ENCODE measurements at regions not wholly inside any gene's neighbourhood (a gene's known extent, or its start where the extent isn't known, plus 50 kb on each side); places are given as distances from the start of the nearest gene placed in this dataset.

DNA sequence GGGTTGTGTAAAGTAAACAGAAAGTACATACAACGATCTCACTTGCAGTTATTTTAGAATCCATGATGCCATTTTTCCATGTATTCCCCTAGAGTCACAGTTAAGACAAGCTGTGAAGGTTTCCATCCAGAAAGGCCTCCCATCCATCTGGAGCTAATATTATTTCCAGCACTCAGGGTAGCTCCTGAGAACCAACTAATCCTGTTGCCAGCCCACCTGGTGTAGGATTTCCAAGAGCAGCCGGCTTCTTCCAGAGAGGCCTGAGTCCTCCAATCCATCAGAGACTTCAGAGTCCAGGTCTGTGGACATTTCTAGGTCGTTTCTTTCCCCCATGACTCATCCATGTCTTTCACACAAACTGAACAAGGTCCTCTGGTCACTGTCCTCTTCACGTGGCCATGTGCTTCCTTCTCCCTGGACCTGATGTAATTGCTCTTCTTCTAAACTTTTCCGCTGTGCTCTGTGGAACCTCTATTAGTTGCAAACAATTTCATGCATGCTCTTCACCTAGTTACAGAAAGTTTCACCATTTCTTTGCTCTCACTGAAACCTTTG is 270.3 kb upstream of the TMTC4 start:
- Histone ChIP-seq H3K36me3 (ENCODE audit: control insufficient read depth in 2 of 2, insufficient read depth in 1 of 2, low read length in 2 of 2) (no peaks in the 10 kb centered on the region), H3K4me1 (ENCODE audit: control insufficient read depth, insufficient read depth, low read length) (no peaks in the 10 kb centered on the region), H3K9me3 (ENCODE audit: control insufficient read depth, insufficient read depth, low read depth, low read length) (no peaks in the 10 kb centered on the region), H3K4me3 (ENCODE audit: low read depth, low read length) (no peak overlapping the region), H3K27ac (ENCODE audit: extremely low read depth, low read depth, low read length) (no peak overlapping the region)
- ChIA-PET CTCF (no interaction called here), POLR2A (no interaction called here)
- TF ChIP-seq ZFHX2 (tag by site-specific recombination; conservative IDR thresholded peaks at IDR 0.05) (no peak), ZNF501 (tag by site-specific recombination; IDR thresholded peaks at IDR 0.05) (no peak), SCRT1 (tag by site-specific recombination; IDR thresholded peaks at IDR 0.05; ENCODE audit: borderline replicate concordance) (no peak), KLF16 (tag by site-specific recombination; IDR thresholded peaks at IDR 0.05) (no peak)
- TF ChIP-seq, protein P1, sequence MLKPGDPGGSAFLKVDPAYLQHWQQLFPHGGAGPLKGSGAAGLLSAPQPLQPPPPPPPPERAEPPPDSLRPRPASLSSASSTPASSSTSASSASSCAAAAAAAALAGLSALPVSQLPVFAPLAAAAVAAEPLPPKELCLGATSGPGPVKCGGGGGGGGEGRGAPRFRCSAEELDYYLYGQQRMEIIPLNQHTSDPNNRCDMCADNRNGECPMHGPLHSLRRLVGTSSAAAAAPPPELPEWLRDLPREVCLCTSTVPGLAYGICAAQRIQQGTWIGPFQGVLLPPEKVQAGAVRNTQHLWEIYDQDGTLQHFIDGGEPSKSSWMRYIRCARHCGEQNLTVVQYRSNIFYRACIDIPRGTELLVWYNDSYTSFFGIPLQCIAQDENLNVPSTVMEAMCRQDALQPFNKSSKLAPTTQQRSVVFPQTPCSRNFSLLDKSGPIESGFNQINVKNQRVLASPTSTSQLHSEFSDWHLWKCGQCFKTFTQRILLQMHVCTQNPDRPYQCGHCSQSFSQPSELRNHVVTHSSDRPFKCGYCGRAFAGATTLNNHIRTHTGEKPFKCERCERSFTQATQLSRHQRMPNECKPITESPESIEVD (tag by site-specific recombination; IDR thresholded peaks at IDR 0.05), result no peak

DNA sequence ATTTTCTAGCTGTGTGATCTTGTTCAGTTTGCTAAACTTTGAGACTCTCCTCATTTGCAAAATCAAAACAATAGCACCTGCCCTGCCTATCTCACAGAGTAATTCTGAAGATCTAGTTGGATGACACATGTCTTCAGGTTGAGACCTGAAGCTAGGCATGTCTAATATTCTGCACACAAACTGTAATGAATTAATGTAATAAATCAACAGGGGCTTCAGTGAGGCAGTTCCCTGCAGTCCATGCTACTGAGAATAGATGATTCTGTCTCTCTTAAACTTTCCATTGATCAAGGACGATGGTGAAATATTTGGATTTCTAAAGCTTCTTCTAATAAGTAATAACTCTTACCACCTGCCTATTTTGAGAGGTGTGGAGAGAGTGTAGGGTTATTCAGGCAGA is 268.1 kb upstream of the TMTC4 start:
- no peak for TF ChIP-seq ZNF558 (tag by site-specific recombination; IDR thresholded peaks at IDR 0.05)
- TF ChIP-seq ZEB2 (tag by site-specific recombination; IDR thresholded peaks at IDR 0.05), result no peak
- TF ChIP-seq, protein P2, sequence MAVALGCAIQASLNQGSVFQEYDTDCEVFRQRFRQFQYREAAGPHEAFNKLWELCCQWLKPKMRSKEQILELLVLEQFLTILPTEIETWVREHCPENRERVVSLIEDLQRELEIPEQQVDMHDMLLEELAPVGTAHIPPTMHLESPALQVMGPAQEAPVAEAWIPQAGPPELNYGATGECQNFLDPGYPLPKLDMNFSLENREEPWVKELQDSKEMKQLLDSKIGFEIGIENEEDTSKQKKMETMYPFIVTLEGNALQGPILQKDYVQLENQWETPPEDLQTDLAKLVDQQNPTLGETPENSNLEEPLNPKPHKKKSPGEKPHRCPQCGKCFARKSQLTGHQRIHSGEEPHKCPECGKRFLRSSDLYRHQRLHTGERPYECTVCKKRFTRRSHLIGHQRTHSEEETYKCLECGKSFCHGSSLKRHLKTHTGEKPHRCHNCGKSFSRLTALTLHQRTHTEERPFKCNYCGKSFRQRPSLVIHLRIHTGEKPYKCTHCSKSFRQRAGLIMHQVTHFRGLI (tag by site-specific recombination; IDR thresholded peaks at IDR 0.05), result no peak
- TF ChIP-seq ZFHX2 (tag by site-specific recombination; conservative IDR thresholded peaks at IDR 0.05), result no peak
- TF ChIP-seq ZNF610 (tag by site-specific recombination; IDR thresholded peaks at IDR 0.05; ENCODE audit: borderline replicate concordance), result no peak
- TF ChIP-seq SP7 (tag by site-specific recombination; IDR thresholded peaks at IDR 0.05), result no peak
- TF ChIP-seq EGR2 (tag by site-specific recombination; IDR thresholded peaks at IDR 0.05; ENCODE audit: low read depth), result no peak
- TF ChIP-seq ZBTB17 (tag by site-specific recombination; IDR thresholded peaks at IDR 0.05), result no peak
- no peak for TF ChIP-seq ZNF624 (tag by site-specific recombination; IDR thresholded peaks at IDR 0.05)
- TF ChIP-seq ZNF121 (tag by site-specific recombination; IDR thresholded peaks at IDR 0.05), result no peak
- no peak for TF ChIP-seq ZNF274 (IDR thresholded peaks at IDR 0.05; ENCODE audit: low read length)
- TF ChIP-seq ZNF274 (tag by site-specific recombination; IDR thresholded peaks at IDR 0.05; ENCODE audit: borderline replicate concordance), result no peak
- no peak for TF ChIP-seq ZNF707 (tag by site-specific recombination; IDR thresholded peaks at IDR 0.05)
- H3K36me3 ChIP-seq (ENCODE audit: control insufficient read depth in 2 of 2, insufficient read depth in 1 of 2, low read length in 2 of 2), result no peaks in the 10 kb centered on the region
- no peak overlapping the region for H3K27ac ChIP-seq (ENCODE audit: extremely low read depth, low read depth, low read length)
- no peak overlapping the region for H3K4me3 ChIP-seq (ENCODE audit: low read depth, low read length)
- ChIA-PET CTCF (no interaction called here), POLR2A (no interaction called here)
- H3K4me1 ChIP-seq (ENCODE audit: control insufficient read depth, insufficient read depth, low read length), result no peaks in the 10 kb centered on the region
- H3K9me3 ChIP-seq (ENCODE audit: control insufficient read depth, insufficient read depth, low read depth, low read length), result no peaks in the 10 kb centered on the region

DNA sequence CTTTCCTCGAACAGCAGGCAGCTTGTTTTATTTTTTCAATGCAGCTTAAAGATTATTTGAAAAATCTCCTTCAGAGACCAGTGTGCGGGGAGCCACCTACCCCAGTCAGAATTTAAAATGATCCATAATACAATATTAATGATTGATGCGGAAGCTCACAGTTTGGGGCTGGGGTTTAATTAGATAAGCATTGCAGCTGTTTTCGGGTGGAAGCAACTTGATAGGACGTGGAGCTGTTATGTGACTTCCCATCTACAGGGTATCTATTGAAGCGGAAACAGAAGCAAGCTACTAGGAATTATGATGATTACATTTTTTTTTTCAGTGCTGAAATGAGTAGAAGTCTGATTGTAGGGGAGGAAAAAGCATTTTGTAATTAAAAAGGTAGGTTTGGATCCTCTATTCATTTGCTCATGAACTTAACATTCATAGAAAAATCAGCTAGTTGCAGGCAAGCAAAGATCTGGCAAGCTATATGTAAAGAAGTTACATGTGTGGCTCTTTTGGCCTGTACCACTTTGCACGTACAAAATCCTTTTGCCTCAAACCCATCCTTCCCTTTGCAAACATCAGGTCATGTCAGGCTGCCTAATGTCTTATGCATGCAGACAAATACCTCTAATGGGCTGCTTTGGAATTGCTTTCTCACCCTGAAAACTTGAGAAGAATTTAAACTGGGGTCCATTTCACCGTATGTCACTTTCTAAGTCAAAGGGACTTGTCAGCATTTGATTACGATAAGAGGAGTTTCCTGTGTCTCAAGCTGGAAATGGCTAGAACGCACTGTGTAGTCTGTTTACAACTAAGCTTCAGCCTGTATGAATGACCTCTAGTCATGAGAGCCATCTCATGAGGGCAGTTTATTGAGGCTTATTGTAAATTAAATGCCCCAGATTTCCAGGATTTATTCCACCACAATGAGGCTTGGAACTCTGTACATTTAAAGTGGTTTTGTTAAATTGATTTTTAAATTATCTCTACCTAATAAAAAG is 267.1 kb upstream of the TMTC4 start:
- H3K9me3 ChIP-seq (ENCODE audit: control insufficient read depth, insufficient read depth, low read depth, low read length), result no peaks in the 10 kb centered on the region
- H3K4me1 ChIP-seq (ENCODE audit: control insufficient read depth, insufficient read depth, low read length), result no peaks in the 10 kb centered on the region
- POLR2A ChIA-PET, result no interaction called here
- no peak overlapping the region for H3K27ac ChIP-seq (ENCODE audit: extremely low read depth, low read depth, low read length)
- no peak overlapping the region for H3K4me3 ChIP-seq (ENCODE audit: low read depth, low read length)
- CTCF ChIA-PET, result interaction anchor here (0.8 kb wide), 1 partner anchor 187 kb away, joined by 3 read pairs; no protein-coding TSS in a partner anchor
- no peak for TF ChIP-seq OSR2 (tag by site-specific recombination; IDR thresholded peaks at IDR 0.05)
- no peaks in the 10 kb centered on the region for H3K36me3 ChIP-seq (ENCODE audit: control insufficient read depth in 2 of 2, insufficient read depth in 1 of 2, low read length in 2 of 2)
